ENCODE measurements at regions not wholly inside any gene's neighbourhood (a gene's known extent, or its start where the extent isn't known, plus 50 kb on each side); places are given as distances from the start of the nearest gene placed in this dataset.

DNA sequence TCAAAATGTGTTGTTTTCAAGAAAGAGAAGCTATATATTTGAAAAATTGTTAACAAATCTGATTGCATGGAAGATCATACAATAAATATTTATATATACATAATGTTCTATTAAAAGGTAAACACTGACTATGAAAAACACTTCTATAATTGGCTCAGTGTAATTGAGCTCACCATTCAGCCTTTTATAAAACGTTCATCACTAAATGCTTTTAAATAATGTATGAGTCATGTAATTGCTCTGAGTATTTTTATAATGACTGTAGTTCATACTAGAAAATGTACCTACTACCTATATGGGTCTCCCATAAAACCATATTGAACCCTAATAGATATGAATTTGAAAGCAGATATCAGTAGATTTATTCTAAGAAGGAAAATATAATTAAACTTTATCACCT lies 240.4 kb upstream of the MGAT4C start:
- TF ChIP-seq, protein P1, sequence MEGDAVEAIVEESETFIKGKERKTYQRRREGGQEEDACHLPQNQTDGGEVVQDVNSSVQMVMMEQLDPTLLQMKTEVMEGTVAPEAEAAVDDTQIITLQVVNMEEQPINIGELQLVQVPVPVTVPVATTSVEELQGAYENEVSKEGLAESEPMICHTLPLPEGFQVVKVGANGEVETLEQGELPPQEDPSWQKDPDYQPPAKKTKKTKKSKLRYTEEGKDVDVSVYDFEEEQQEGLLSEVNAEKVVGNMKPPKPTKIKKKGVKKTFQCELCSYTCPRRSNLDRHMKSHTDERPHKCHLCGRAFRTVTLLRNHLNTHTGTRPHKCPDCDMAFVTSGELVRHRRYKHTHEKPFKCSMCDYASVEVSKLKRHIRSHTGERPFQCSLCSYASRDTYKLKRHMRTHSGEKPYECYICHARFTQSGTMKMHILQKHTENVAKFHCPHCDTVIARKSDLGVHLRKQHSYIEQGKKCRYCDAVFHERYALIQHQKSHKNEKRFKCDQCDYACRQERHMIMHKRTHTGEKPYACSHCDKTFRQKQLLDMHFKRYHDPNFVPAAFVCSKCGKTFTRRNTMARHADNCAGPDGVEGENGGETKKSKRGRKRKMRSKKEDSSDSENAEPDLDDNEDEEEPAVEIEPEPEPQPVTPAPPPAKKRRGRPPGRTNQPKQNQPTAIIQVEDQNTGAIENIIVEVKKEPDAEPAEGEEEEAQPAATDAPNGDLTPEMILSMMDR (IDR thresholded peaks at IDR 0.05): no peak
- TF ChIP-seq POLR2AphosphoS5 (IDR thresholded peaks at IDR 0.05) (no peak), EP300 (IDR thresholded peaks at IDR 0.05) (no peak), POLR2A (IDR thresholded peaks at IDR 0.05) (no peak)

All from upper lobe of left lung (tissue), 4 donors.